HG03280 (cell line): ENCODE measurements at regions not wholly inside any gene's neighbourhood (a gene's known extent, or its start where the extent isn't known, plus 50 kb on each side); places are given as distances from the start of the nearest gene placed in this dataset.

ENCODE experiments used
- ATAC-seq: cut with Tn5 transposase; IDR thresholded peaks from one replicate; pipeline ENCODE4 v1.9.1; 2021; ENCODE audit warnings: mild to moderate bottlenecking, moderate library complexity; ENCODE audit not compliant: unreplicated experiment

DNA sequence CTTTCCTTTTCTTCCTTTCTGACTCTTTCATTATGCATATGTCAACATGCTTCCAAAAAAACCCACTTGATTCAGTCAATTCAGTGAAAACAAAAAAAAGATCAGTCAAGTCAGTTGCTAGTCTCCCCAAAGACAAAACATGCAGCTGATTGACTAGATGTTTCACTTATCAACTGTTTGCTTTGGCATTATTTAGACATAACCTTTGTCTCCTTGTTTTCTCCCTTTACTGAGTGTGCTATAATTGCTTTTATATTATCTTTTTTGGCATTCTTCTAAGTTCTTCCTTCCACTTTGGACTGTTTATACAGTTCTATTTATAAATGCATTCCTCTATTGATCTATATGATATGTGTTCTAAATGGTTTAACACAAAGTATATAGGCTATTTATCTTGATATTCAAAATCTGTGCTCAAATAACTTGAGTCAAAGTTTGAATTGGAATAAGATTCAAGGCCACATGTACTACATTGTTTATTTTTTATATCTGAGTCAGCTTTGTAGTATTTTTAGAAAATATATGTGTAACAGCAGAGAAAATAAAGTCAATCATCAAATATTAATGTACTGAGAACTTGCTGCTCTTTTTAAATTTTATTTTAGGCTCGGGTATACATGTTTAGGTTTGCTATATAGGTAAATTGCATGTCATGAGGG is 260.5 kb downstream of the CENPW start:
- no peak for ATAC-seq

DNA sequence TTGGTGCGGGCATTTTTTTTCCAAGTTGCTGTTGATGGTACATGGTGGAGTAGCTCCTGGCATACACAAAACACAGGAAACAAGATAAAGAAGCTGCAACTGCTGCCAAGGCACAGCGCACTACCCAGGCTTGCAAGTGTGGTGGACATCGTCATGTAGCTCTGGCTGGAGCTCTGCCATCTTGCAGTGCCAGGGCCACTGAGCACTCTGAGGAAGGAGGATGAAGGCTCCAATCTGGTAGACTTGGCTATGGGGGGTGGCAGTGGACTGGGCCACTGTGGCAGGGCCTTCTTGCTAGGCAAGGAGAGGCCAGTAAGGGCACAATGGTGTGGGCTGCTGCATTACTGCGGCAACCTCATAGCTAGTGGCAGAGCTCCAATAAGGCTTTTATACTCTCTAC is 263.5 kb downstream of the CENPW start:
- no peak for ATAC-seq

DNA sequence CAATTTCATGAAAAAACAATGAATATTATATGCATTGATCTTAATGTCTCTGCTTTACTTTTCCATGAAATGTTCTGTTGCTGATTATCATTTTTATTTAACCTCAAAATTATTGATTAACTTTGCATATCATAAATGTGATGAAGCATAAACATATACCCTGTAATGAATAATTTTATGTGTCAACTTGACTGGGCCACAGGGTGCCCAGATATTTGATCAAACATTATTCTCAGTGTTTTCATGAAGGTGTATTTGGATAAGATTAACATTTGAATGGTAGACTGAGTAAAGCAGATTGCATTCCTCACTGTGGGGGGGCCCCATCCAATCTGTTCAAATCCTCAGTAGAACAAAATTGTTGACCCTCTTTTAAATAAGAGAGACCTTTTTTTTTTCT is 265.2 kb downstream of the CENPW start:
- no peak for ATAC-seq

DNA sequence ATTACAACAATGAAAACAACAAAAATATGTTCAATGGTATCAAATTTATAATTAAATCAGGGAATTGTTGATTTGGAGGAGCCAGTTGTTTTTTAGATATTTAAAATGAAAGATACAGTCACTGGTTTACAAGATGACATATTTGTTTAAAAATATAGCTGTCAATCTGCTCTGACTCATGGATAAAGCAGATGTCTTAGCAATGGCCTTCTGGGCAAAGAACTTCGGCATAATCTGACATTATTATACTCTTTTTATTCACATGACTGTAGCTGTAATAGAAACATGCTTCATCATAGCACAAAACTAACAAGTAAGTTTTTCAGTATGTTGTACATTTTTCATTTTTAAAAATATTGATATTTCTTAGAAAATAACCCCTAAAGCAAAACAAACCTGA is 267.4 kb downstream of the CENPW start:
- no peak for ATAC-seq

DNA sequence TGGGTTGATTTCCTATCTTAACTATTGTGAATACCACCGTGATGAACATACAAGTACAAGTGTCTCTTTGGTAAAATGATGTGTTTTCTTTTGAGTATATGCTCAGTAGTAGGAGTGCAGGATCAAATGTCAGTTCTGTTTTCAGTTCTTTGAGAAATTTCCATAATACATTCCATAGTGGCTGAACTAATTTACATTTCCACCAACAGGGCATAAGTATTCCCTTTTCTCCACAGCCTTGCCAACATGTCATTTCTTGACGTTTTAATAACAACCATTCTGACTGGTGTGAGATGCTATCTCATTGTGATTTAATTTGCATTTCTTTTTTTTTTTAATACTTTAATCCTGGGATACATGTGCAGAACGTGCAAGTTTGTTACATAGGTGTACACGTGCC is 268.8 kb downstream of the CENPW start:
- ATAC-seq = no peak

DNA sequence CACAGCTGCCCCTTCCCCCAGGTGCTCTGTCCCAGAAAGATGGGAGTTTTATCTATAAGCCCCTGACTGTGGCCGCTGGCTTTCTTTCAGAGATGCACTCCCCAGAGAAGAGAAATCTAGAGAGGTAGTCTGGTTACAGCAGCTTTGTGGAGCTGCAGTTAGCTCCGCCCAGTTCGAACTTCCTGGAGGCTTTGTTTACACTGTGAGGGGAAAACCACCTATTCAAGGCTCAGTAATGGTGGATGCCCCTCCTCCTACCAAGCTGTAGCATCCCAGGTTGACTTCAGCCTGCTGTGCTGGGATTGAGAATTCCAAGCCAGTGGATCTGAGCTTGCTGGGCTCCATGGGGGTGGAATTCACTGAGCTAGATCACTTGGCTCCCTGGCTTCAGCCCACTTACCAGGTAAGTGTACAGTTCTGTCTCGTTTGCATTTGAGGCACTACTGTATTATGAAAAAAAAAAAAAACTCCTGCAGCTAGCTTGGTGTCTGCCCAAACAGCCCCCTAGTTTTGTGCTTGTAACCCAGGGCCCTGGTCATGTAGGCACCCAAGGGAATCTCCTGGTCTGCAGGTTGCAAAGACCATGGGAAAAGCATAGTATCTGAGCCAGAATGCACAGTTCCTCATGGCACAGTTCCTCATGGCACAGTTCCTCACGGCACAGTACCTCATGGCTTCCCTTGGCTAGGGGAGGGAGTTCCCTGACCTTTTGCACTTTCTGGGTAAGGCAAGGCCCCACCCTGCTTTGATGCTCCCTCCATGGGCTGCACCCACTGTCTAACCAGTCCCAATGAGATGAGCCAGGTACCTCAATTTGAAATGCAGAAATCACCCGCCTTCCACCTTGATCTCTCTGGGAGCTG is 275.0 kb downstream of the CENPW start:
- no peak for ATAC-seq

DNA sequence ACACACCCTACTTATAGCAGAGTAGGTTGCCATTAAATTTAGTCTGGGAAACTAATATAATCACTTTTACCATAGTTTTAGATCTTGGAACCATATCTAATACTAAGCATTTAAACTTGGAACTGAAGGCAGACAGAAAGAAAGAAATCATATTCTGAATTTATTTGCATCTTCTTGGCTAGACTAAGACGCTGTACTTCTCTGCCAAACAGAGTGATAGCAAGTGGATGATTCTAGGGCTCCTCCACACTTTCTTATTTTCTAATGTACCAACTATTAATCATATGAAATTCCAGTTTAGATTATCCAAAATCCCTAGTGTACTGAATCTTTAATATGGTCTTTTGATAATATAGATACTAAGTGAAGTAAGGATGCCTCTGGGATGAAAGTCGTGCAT is 277.0 kb downstream of the CENPW start:
- ATAC-seq = no peak

DNA sequence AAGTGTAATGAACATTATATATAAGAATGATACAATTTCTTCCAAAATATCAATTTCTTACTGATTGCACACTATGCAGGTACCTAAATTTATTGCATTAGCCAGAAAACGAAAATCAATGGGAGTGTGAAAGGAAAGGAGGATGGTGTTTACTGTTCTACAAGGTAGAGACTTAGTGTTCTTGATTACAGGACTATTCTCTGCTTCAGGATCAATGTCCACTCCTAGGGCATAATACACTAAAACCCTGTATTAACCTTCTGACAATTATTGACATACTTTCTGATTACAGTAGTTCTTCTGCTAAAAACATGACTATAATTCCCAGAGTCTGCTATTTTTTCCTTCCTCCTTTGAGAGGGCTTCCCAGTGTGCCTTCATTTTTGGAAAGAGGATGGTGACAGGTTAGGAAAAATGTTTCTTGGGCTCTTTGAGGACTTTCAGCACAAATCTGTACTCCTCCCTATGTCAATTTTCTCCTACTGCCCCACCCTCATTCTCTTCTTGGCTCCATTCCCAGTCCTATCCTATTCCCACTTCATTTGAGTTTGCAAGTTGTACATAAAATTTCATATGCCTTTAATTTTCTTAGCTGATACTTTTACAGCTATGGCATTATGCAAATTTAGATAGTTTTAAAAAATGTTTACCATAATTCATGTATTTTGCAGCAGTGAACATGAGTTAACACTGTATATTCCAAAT is 278.9 kb downstream of the CENPW start:
- no peak for ATAC-seq

DNA sequence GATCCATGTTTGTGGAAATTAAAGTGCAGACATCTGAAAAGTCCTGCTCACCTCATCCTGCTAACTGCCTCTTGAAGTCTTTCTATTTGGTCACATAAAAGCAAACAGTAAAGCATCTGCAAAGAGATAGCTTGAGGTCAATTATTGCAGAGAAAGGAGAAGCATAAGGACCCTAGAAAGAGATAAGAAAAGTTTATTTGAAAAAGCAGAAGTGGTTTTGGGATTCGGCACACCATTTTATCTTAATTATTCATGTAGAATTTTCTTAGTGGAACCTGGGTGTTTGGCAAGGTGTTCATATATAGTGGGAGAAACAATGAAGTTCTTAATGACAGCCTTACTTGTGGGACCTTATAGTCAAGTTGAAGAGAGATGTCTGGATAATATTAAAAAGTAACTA is 280.8 kb downstream of the CENPW start:
- ATAC-seq = no peak

DNA sequence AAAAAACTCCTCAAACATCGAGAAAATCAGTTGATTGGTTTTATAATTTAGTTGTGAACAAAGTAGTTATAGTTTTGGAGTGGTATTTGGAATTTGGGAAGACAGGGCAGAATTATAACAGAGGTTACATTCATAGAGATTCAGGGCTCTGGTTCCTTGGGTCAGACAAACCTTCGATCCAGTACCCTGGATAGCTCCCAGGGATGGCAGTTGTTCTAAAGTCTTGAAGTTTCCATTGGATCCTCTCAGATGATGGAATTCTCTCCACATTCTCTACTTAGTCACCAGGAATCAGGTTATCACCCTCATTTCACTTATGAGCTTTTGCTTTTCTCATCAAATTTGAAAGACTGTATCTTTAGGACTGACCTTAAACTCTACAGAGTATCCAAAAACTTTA is 285.1 kb downstream of the CENPW start:
- ATAC-seq = no peak

DNA sequence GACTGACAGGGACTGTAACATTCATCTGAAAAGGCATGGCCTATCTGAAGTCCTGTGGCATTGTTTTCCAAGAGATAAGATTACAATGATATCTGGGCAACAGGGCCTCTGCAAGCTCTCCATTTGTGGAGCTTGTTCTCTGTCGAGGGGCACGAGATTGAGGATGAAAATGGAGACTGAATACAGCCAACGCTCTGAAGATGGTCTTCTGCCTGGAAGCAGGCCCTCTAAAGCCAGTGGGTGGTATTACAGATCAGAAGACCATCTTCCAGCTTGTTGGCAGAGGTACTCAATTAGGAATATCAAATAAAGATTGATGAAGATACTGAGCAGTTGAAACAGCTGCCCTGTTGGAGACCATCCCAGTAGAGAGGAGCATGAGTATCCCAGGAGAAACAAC is 288.2 kb downstream of the CENPW start:
- ATAC-seq = no peak

DNA sequence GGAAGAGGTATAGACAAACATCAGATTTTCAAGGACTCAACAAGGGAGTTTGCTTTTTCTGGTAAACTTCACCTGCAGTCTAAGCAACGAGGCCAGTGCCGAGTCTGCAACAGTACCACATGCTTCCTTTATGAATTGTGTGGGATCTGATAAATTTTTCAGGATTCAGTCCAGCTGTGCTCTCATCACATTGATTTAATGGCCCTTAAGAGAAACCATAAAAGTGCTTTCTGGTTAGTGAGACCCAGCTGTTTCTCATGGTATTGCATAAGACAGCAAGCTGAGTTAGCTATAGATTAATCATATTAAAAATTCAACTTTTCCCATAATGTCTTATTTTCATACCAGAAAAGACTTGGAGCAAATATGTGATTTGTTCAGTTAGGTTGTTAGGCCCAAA is 291.4 kb downstream of the CENPW start:
- ATAC-seq = no peak

DNA sequence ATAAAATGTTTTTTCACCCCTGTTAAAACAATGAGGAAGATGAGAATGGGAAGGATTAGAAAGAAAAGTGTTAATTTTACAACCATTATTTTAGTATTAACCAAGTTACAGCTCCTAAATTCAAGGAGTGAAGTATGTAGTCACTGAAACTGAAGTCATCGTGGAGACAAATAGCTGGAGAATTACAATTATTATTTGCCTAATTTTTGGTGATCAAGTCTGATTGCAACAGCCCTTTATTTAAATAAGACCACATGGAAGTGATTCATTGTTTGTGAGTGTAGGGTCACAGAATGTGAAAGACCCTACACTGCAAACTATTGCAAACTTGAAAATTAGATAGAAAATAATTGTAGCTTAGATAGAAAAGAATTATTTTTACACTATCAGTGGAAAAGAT is 292.4 kb downstream of the CENPW start:
- no peak for ATAC-seq

DNA sequence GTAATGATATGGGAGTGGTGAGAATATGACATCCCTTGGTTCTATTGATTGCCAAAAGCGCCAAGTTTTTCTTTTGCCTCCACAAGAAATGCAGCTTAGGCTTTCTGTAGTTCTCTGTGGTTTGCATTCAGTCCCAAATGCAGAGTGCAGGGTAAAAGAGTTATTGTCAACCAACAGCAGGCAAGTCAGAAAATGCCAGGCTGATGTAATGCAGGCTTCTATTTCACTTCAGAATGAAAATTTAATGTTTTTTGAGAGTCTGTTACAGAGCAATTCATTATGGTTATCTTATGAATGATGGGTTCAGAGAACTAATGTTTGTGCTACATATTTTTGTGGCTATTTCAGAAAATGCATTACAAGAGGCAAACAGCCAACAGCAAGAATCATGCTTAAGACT is 293.5 kb downstream of the CENPW start:
- ATAC-seq = no peak

DNA sequence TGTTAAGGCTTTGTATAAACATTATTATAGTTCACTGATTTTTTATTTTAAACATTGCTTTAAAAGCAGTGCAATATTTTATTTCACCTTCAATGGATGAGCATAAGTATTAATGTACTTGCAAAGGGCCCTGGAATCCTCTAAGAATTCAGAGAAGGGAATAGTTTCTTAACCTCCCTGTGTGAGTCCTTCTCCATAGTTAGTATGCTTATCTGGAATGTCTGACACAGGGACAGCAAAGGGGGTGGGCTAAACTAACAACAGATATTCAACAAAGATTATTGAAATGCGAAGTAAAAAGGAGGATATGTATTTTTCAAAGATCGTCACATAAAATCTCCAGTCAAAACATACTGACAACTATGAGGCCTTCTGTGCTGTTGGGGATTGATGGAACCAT is 300.4 kb downstream of the CENPW start:
- no peak for ATAC-seq

DNA sequence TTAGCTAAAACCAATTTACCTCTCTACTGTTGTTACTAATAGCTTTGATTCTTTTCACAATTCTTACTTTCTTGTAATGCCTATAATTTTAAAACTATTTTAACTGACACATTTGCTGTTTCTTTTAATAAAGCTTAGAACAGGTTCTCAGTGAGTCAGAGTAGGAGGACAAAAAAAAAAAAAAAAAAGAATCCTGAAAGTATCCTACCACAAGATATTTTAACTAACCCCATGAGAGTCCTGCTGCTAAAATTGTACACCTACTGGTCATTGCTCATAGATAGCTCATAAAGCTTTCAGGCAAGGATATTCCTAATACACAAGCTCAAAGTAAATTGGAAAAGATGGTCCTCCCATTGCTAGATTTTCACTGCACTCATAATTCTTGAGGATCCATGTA is 301.0 kb downstream of the CENPW start:
- ATAC-seq = no peak

DNA sequence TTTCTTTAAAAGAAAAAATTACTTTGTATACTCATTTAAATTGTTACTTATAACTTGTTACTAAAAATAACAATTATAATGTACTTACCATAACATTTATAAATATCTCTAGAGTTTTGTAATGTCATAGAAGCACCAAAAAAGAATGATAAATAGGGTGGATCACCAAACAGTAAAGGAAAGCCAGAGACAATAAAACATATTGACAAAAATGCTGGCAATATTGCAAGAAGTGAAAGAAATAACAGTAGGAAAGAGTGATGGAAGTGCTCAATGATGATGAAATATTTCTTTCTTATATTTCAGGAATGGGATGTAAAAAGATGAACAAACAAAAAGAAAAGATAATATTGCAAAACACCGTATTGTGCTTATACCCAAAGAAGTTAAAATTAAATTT is 301.7 kb downstream of the CENPW start:
- no peak for ATAC-seq

DNA sequence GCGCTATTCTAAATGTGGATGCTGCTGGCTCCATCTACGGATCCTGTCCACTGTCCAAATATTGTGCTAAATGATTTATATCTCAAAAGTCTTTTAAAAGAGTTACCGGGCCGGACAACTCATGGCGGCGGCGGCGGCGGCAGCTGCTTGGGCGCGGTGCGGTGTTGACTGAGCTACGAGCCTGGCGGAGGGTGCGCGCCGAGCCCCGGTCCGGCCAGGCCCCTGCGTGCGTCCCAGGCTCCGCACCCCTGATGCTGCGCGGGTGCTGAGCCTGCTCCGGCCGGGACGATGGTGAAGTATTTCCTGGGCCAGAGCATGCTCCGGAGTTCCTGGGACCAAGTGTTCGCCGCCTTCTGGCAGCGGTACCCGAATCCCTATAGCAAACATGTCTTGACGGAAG is 303.4 kb downstream of the CENPW start:
- ATAC-seq = no peak

DNA sequence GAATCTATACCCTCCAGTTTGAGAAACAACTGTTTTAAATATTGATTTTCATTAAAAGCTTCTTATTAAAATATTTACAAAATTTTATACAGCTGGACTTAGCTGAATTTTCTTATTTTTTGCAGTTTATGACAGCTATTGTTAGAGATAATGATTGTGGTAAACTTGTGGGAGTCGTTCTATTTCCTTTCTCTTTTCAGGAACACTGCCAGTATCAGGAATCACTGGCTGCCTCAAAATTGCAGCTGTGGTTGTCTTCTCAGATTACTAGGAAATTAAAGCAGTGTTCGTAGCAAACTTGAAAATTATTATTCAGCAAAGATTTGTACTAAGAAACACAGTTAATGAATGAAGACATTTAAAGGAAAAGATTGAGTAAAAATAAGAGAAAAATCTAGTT is 311.0 kb downstream of the CENPW start:
- ATAC-seq = no peak

DNA sequence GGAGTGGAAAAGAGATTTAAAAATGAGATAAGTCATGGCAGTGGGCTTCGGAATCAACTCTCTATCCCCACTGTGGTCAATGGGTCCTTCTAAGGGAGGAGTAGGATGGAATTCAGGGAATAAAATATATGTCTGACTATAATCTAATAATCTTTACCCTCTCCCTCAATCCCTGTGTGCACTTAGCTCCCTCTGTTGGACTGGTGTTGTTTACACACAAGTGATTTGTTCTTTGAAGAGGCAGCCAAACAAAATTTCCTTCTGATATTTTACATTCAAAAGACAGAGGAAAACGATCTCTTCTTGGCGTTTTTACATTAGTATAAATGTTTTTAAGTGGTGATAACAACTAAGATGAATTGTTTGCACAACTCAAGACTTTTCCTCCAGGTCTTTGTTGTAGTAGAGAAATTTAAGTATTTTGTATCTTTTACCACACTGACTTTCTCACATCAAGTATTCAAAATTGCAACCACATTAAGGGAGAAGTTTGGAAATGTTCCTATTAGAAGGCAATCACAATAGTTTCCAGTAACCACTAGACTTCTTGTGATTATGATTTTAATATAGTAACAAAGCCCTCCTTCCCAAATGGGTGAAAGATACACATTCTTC is 317.8 kb downstream of the CENPW start:
- no peak for ATAC-seq

DNA sequence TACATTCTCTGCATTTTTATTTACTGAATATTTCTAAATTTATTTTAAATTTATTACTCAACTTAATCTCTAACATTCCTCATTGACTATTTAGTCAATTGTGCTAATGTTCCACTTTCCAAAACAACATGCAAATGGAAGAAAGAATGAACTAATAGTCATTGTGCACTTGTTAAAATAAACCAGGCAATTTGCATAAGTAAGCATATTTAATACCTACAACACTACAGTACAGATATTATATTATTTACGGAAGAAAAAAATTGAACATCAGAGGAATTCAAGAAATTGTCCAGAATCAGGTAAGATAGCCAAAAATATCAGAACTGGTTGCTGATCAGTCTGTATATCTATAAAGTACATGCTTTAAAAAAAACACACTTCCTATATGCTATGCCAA is 320.5 kb downstream of the CENPW start:
- ATAC-seq = no peak

DNA sequence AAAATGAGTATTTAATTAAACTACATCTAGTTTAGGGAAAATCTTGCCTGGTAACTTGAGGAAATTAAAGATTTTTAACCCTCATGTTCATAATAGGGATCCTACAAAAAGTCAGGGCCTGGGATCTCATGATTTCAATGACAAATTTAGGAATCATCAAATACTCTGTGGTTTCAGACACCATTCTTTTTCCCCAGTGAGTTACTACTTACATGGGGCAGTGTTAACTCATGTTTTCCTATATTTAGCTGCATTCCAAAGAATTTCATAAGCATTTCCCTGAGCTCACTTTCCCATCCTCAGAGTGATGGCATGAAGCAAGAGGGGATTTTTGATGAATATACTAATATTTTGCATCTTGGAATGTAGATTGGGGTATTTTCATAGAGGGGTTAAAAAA is 321.7 kb downstream of the CENPW start:
- ATAC-seq = no peak
